Aorta (tissue), 5 donors: ENCODE measurements at regions not wholly inside any gene's neighbourhood (a gene's known extent, or its start where the extent isn't known, plus 50 kb on each side); places are given as distances from the start of the nearest gene placed in this dataset.
A peak's percentile ranks its signal among the peaks of the same experiment; 100 is the strongest.
"Not testable (repeated sequence)": the region's sequence is repeated elsewhere in the genome, so short reads cannot be mapped to it uniquely, and the experiment has no call there.

ENCODE experiments used
- ATAC-seq: fragments of 200-7000 bp; cut with Tn5 transposase; one replicate; pipeline ENCODE4 v1.9.1; 2022; ENCODE audit warnings: moderate library complexity; ENCODE audit not compliant: low FRiP score
- DNase-seq, 2 donors: peaks; one replicate each; pipeline ENCODE4 v3.0.0-alpha.2; 2020
- H3K27ac ChIP-seq, 2 donors: one replicate each; pipeline ENCODE4 v1.5.1; 2013; ENCODE audit warnings: low read length in 2 of 2, mild to moderate bottlenecking in 2 of 2, moderate library complexity in 2 of 2, control low read depth in 1 of 2, inconsistent platforms in 1 of 2, low read depth in 1 of 2
- H3K27me3 ChIP-seq, 2 donors: one replicate each; pipeline ENCODE4 v1.6.1; 2013; ENCODE audit warnings: control low read depth in 1 of 2, low read length in 1 of 2, mild to moderate bottlenecking in 1 of 2, moderate library complexity in 1 of 2; ENCODE audit not compliant: insufficient read depth in 2 of 2, control insufficient read depth in 1 of 2
- H3K36me3 ChIP-seq, 2 donors: one replicate each; pipeline ENCODE4 v1.6.1; 2013; ENCODE audit warnings: control low read depth in 1 of 2, low read length in 1 of 2, mild to moderate bottlenecking in 1 of 2; ENCODE audit not compliant: insufficient read depth in 2 of 2, control insufficient read depth in 1 of 2
- H3K4me1 ChIP-seq, 2 donors: one replicate each; pipeline ENCODE4 v1.6.1; 2013; ENCODE audit warnings: low read length in 2 of 2, control low read depth in 1 of 2, mild to moderate bottlenecking in 1 of 2, moderate library complexity in 1 of 2; ENCODE audit not compliant: insufficient read depth in 2 of 2, control insufficient read depth in 1 of 2
- H3K4me3 ChIP-seq, 2 donors: one replicate each; pipeline ENCODE4 v1.5.1; 2013; ENCODE audit warnings: low read length in 2 of 2, control low read depth in 1 of 2, mild to moderate bottlenecking in 1 of 2
- H3K9me3 ChIP-seq: one replicate; pipeline ENCODE4 v1.6.1; 2013; ENCODE audit warnings: mild to moderate bottlenecking, low read length; ENCODE audit not compliant: control insufficient read depth
- WGBS, 2 donors: extraction: QIAGEN DNeasy Blood & Tissue Kit; methylation state at CpG; one replicate each; pipeline ENCODE4 v1.1.7; 2013; 5-methylcytosine and 5-hydroxymethylcytosine counted together
- intact Hi-C, 2 donors: fragments of 100-400 bp; cut with DNase I; formaldehyde crosslinking; loops; one replicate each; pipeline versions ENCODE4 v1.14.2 to v1.15.0; 2022
- donor health status: healthy with polysubstance abuse.
- donor health status: Bipolar disorder and iron deficiency.
- donor health status: DM: no; HTN: no; CAD: no.
- donor health status: DM: no; HTN: no; CAD: no.
- donor health status: DM: yes; HTN: yes; CAD: no.

DNA sequence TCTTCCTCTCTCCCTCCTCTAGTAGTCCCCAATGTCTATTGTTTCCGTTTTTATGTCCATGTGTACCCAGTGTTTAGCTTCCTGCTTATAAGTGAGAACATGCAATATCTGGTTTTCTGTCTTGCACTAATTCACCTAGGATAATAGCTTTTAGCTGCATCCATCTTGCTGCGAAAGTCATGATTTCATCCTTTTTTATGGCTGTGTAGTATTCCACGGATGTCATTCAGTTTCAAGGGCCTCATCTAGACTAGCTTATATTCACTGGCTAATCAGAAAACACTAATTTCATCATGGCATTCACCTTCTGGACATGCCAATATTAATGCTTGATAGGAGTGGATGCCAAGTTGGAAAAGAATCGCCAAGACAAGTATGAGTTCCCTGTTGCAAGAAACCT is 619.6 kb upstream of the AUTS2 start:
- Histone ChIP-seq H3K4me3 (no peak overlapping the region), H3K4me1 (no peaks in the 10 kb centered on the region), H3K9me3 (no peaks in the 10 kb centered on the region), H3K27ac (no peak overlapping the region), H3K36me3 (no peaks in the 10 kb centered on the region), H3K27me3 (no peaks in the 10 kb centered on the region)
- no peak for ATAC-seq
- 97% methylated on average over 4 of the region's 4 CpGs for WGBS, 2 donors
- intact Hi-C loops = no loop called here
- no peak for DNase-seq

DNA sequence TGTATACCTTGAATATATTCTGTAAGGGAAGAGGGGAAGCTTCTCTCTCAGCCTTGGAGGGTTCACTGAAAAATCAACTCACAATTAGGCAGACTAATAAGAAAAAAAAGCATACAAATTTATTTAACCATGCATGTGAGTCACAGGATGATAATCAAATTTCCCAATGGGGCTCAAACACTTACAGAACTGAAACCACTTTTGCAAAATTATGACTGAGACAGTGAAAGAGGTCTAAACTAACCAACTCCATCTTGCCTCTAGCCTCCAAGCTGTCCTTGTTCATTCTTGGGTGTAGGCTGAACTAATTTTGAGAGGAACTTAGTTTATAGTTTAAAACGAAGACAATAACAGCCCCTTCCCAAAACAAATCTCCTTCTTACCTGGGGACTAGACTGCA is 618.3 kb upstream of the AUTS2 start:
- DNase-seq (no peak), ATAC-seq (no peak)
- Histone ChIP-seq H3K36me3 (no peaks in the 10 kb centered on the region), H3K4me1 (no peaks in the 10 kb centered on the region), H3K4me3 (no peak overlapping the region), H3K9me3 (no peaks in the 10 kb centered on the region), H3K27me3 (no peaks in the 10 kb centered on the region), H3K27ac (no peak overlapping the region)
- intact Hi-C loops = no loop called here
- WGBS, 2 donors = 23 to 33% methylated on average over 1 of the region's 1 CpG

DNA sequence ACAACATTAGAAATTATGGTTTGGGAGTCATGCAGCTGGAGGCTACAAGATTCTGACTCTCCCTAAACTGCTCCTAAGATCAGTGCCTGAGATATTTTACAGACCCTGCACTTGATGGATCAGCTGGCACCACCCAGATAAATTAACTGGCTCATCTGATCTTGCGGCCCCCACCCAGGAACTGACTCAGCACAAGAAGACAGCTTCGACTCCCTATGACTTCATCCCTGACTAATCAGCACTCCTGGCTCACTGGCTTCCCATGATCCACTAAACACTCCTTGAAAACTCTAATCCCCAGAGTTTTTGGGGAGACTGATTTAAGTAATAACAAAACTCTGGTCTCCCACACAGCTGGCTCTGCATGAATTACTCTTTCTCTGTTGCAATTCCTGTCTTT is 617.8 kb upstream of the AUTS2 start:
- H3K27ac ChIP-seq, H3K4me1 ChIP-seq, ATAC-seq, H3K36me3 ChIP-seq, intact Hi-C loops, H3K4me3 ChIP-seq, H3K27me3 ChIP-seq, H3K9me3 ChIP-seq: not testable (repeated sequence)
- peak in 1 of 2 donors; percentile 46 for DNase-seq
- WGBS, 2 donors = 38 to 42% methylated on average over 2 of the region's 2 CpGs

DNA sequence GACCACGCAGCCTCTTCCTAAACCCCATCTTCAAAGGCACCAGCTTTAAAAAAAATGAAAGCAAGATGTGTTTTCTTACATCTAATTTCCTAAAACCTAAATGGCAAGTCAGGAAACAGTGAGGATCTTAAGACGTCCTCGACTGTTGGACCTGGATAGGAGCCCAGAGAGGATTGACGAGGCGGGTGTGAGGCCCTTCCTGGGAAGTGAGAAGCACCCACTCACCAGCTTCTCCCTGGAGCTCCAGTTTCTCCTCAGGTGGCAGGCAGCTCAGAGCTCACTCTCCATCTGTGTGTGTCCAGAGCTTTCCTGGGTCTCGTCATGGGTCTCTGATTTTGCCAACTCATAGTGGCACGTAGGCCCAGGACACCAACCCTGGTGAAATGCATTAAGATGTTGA is 614.0 kb upstream of the AUTS2 start:
- no peaks in the 10 kb centered on the region for H3K4me1 ChIP-seq
- no peaks in the 10 kb centered on the region for H3K27me3 ChIP-seq
- no peak for ATAC-seq
- peaks cover 3% of the 10 kb centered on the region for H3K9me3 ChIP-seq
- H3K4me3 ChIP-seq = no peak overlapping the region
- intact Hi-C loops = no loop called here
- WGBS, 2 donors = 46 to 49% methylated on average over 7 of the region's 7 CpGs
- DNase-seq = no peak
- H3K36me3 ChIP-seq = no peaks in the 10 kb centered on the region
- no peak overlapping the region for H3K27ac ChIP-seq

DNA sequence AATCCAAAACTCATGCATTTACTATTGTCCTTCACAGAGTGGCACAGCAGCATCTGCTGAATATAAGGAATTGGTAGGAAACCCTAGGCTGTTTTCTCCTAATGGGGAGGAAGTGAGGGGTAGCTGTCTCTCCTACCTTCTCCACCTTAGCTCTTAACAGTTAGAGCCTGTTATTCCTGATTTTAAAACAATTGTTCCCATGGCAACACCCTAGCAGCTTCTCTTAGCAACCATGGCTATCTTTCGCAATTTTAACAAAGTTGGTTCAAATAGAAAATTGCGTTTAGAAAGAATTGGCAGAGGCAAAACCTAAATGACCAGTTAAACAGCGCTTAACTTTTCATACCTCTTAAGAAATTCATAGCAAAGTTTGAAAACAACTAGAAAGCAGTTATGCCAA is 603.4 kb upstream of the AUTS2 start:
- ATAC-seq (no peak), DNase-seq (no peak)
- intact Hi-C loops = no loop called here
- Histone ChIP-seq H3K27ac (no peak overlapping the region), H3K4me3 (no peak overlapping the region), H3K9me3 (peaks cover 9% of the 10 kb centered on the region), H3K4me1 (no peaks in the 10 kb centered on the region), H3K27me3 (no peaks in the 10 kb centered on the region), H3K36me3 (no peaks in the 10 kb centered on the region)
- WGBS, 2 donors = 74 to 85% methylated on average over 3 of the region's 3 CpGs

DNA sequence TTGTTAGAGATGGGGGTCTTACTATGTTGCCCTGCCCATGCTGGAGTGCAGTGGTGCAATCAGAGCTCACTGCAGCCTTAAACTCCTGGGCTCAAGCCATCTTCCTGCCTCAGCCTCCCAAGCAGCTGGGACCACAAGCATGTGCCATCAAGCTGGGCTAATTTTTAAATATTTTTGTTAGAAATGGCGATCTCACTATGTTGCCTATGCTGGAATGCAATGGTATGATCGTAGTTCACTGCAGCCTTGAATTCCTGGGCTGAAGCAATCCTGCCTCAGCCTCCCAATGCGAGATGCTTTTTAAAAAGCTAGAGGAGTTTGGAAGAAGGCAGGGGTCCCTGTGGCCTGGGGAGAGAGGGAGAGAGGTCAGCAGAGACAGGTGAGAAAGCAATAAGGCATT is 600.1 kb upstream of the AUTS2 start:
- Histone ChIP-seq H3K9me3 (peaks cover 21% of the 10 kb centered on the region), H3K4me1 (no peaks in the 10 kb centered on the region), H3K27ac (no peak overlapping the region), H3K36me3 (no peaks in the 10 kb centered on the region), H3K4me3 (no peak overlapping the region), H3K27me3 (no peaks in the 10 kb centered on the region)
- DNase-seq (no peak), ATAC-seq (no peak)
- WGBS, 2 donors = 37 to 52% methylated on average over 3 of the region's 3 CpGs
- intact Hi-C loops = no loop called here

DNA sequence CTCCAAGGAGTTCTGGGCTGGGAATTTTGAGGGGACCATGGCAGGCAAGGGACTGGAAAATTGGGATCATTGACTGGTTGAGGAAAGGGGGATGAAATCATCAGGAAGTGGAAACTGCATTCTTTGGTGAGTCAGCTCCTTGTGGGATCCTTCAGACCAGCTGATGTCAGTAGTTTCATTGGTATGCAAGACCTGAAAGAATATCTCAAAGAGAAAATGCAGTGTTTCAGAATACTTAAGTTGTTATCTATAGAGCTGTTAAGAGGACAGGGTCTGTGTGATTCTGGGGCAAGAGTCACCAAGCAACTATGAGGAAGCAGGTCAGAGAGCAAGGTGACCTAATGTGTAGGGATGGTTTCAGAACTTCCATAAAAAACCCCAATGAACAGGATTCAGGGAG is 595.9 kb upstream of the AUTS2 start:
- H3K27me3 ChIP-seq = no peaks in the 10 kb centered on the region
- DNase-seq (no peak), ATAC-seq (no peak)
- no peak overlapping the region for H3K27ac ChIP-seq
- H3K4me3 ChIP-seq = peak overlapping the region in 1 of 2 donors; percentile 20
- H3K36me3 ChIP-seq = no peaks in the 10 kb centered on the region
- H3K4me1 ChIP-seq = no peaks in the 10 kb centered on the region
- H3K9me3 ChIP-seq = peaks cover 19% of the 10 kb centered on the region
- intact Hi-C loops = no loop called here

DNA sequence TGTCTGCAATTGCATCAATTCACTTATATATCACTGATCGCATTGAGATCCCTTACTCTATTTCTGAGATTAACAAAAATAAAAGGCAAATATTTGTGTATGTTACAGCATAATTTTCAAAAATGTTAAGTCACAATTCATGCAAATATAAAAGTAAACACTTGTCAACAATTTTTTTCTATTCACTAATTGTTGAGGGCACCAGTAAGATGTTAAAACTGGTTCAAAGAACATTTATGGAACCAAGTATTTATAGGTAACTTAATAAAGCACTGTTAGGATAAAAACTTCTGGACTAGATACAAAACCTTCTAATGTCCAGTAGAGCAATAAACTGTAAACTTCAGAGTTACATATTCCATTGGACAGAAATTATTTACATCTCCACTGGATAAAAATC is 586.1 kb upstream of the AUTS2 start:
- Histone ChIP-seq H3K36me3 (no peaks in the 10 kb centered on the region), H3K9me3 (no peaks in the 10 kb centered on the region), H3K4me3 (no peak overlapping the region), H3K27me3 (no peaks in the 10 kb centered on the region), H3K27ac (no peak overlapping the region), H3K4me1 (no peaks in the 10 kb centered on the region)
- ATAC-seq = no peak
- no peak for DNase-seq
- intact Hi-C loops = no loop called here
- 96 to 100% methylated on average over 1 of the region's 1 CpG for WGBS, 2 donors

DNA sequence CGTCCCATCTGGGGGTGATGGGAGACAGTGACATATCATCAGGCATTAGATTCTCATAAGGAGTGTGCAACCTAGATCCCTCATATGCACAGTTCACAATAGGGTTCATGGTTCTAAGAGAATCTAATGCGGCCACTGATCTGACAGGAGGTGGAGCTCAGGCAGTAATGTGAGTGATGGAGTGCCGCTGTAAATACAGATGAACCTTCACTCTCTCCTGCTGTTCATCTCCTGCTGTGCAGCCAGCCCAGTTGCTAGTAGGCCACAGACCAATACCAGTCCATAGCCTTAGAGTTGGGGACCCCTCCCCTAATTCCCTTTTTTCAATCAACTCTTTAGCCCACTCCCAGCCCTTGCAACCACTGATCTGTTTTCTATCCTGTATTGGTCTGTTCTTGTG is 581.1 kb upstream of the AUTS2 start:
- Histone ChIP-seq H3K9me3 (peaks cover 2% of the 10 kb centered on the region), H3K27ac (no peak overlapping the region), H3K36me3 (no peaks in the 10 kb centered on the region), H3K27me3 (no peaks in the 10 kb centered on the region), H3K4me1 (no peaks in the 10 kb centered on the region), H3K4me3 (no peak overlapping the region)
- ATAC-seq = no peak
- WGBS, 2 donors = 73 to 79% methylated on average over 3 of the region's 3 CpGs
- intact Hi-C loops = no loop called here
- no peak for DNase-seq
